Endothelial cell of umbilical vein (primary cell): ENCODE measurements at regions not wholly inside any gene's neighbourhood (a gene's known extent, or its start where the extent isn't known, plus 50 kb on each side); places are given as distances from the start of the nearest gene placed in this dataset.
"Not testable (repeated sequence)": the region's sequence is repeated elsewhere in the genome, so short reads cannot be mapped to it uniquely, and the experiment has no call there.

ENCODE experiments used
- EZH2 ChIP-seq: IDR thresholded peaks from 2 replicates; pipeline ENCODE4 v1.6.1; 2012; ENCODE audit warnings: borderline replicate concordance, low read depth, mild to moderate bottlenecking, moderate library complexity, low read length, inconsistent platforms; ENCODE audit not compliant: severe bottlenecking
- FOS ChIP-seq: IDR thresholded peaks from 2 replicates; pipeline ENCODE4 v1.6.1; 2011; ENCODE audit warnings: mild to moderate bottlenecking, low read length, moderate library complexity, borderline replicate concordance; ENCODE audit not compliant: insufficient read depth
- GATA2 ChIP-seq: IDR thresholded peaks from 2 replicates; pipeline ENCODE4 v1.7.0; 2011; ENCODE audit warnings: low read depth, mild to moderate bottlenecking, moderate library complexity, mixed read lengths, low read length; ENCODE audit not compliant: insufficient read length, insufficient read depth
- JUN ChIP-seq: IDR thresholded peaks from 2 replicates; pipeline ENCODE4 v1.6.1; 2011; ENCODE audit warnings: borderline replicate concordance, low read depth; ENCODE audit not compliant: insufficient read length, insufficient read depth
- MYC ChIP-seq: IDR thresholded peaks from one replicate; pipeline ENCODE4 v1.6.1; 2011; ENCODE audit warnings: mild to moderate bottlenecking, low read depth, low read length
- POLR2A ChIP-seq: IDR thresholded peaks from 2 replicates; pipeline ENCODE4 v1.6.1; 2012; ENCODE audit warnings: low read depth, mild to moderate bottlenecking, control low read depth, low read length
- POLR2AphosphoS5 ChIP-seq: IDR thresholded peaks from 2 replicates; pipeline ENCODE4 v1.6.1; 2012; ENCODE audit warnings: low read depth, mild to moderate bottlenecking, control low read depth, low read length, moderate library complexity; ENCODE audit not compliant: insufficient read depth
- TF ChIP-seq, protein P1 (sequence below), 2 donors: IDR thresholded peaks; 1 replicate in 1 of 2; 2 replicates in 1 of 2; pipeline ENCODE4 v1.5.1; 2011; ENCODE audit warnings: low read length in 2 of 2, mild to moderate bottlenecking in 2 of 2, moderate library complexity in 2 of 2, control low read depth in 1 of 2, inconsistent platforms in 1 of 2, low read depth in 1 of 2; ENCODE audit not compliant: insufficient read depth in 1 of 2; ENCODE audit errors: extremely low read depth in 1 of 2
- TF ChIP-seq, protein P2 (sequence below): IDR thresholded peaks from 2 replicates; pipeline ENCODE4 v1.6.1; 2011; ENCODE audit not compliant: insufficient read depth, insufficient read length

DNA sequence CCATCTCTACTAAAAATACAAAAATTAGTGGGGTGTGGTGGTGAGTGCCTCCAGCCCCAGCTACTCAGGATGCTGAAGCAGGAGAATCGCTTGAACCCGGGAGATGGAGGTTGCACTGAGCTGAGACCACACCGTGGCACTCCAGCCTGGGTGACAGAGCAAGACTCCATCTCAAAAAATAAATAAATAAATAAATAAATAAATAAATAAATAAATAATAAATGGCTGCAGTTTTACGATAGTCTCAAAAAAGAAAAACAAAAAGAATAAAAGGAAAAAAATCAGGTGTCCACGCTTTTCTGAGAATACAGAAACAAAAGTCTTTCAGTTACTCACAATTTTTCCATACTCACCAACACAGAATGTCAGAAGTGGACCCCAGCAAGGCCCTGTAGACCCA lies 138.4 kb downstream of the ATL2 start:
- TF ChIP-seq, protein P1, sequence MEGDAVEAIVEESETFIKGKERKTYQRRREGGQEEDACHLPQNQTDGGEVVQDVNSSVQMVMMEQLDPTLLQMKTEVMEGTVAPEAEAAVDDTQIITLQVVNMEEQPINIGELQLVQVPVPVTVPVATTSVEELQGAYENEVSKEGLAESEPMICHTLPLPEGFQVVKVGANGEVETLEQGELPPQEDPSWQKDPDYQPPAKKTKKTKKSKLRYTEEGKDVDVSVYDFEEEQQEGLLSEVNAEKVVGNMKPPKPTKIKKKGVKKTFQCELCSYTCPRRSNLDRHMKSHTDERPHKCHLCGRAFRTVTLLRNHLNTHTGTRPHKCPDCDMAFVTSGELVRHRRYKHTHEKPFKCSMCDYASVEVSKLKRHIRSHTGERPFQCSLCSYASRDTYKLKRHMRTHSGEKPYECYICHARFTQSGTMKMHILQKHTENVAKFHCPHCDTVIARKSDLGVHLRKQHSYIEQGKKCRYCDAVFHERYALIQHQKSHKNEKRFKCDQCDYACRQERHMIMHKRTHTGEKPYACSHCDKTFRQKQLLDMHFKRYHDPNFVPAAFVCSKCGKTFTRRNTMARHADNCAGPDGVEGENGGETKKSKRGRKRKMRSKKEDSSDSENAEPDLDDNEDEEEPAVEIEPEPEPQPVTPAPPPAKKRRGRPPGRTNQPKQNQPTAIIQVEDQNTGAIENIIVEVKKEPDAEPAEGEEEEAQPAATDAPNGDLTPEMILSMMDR (IDR thresholded peaks at IDR 0.05; ENCODE audit: extremely low read depth in 1 of 2, insufficient read depth in 1 of 2, low read depth in 1 of 2, low read length in 2 of 2), result not testable (repeated sequence)
- not testable (repeated sequence) for TF ChIP-seq POLR2AphosphoS5, POLR2A, JUN, MYC, EZH2, FOS, GATA2
- TF ChIP-seq, protein P2, sequence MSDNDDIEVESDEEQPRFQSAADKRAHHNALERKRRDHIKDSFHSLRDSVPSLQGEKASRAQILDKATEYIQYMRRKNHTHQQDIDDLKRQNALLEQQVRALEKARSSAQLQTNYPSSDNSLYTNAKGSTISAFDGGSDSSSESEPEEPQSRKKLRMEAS, result not testable (repeated sequence)
